NB4 (cell line): ENCODE measurements at regions not wholly inside any gene's neighbourhood (a gene's known extent, or its start where the extent isn't known, plus 50 kb on each side); places are given as distances from the start of the nearest gene placed in this dataset.

Experiments
- CTCF ChIP-seq: IDR thresholded peaks from one replicate; pipeline ENCODE4 v1.5.1; 2012; ENCODE audit warnings: low read depth, low read length
- MYC ChIP-seq: IDR thresholded peaks from 2 replicates; pipeline ENCODE4 v1.6.1; 2011; ENCODE audit warnings: low read depth, low read length
- POLR2A ChIP-seq: IDR thresholded peaks from 2 replicates; pipeline ENCODE4 v1.6.1; 2011; ENCODE audit warnings: mild to moderate bottlenecking; ENCODE audit not compliant: insufficient read length; ENCODE audit errors: extremely low read depth
- TF ChIP-seq, protein P1 (sequence below): IDR thresholded peaks from 2 replicates; pipeline ENCODE4 v1.6.1; 2011; ENCODE audit warnings: low read depth, low read length

DNA sequence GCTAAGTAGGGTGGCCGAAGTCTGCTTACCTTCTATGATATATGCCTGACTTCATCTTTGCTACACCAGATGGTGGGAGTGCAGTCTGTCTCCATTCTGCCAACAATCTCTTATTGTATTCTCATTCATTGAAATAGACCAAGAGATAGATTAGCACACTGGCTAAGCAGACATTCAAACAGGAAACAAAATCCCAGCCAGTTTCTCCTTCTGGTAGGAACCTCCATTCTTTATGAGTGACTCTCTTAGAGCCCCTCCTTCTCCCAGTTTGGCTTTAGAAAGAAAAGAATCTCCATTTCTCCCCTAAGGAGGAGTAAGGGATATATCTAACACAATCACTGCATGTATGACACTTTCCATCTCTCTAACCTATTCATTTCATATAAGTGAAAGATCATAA lies 118.9 kb upstream of the COL5A2 start:
- TF ChIP-seq CTCF (no peak), MYC (no peak), POLR2A (no peak)
- TF ChIP-seq, protein P1, sequence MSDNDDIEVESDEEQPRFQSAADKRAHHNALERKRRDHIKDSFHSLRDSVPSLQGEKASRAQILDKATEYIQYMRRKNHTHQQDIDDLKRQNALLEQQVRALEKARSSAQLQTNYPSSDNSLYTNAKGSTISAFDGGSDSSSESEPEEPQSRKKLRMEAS = no peak
